NT2/D1 (cell line): ENCODE measurements at regions not wholly inside any gene's neighbourhood (a gene's known extent, or its start where the extent isn't known, plus 50 kb on each side); places are given as distances from the start of the nearest gene placed in this dataset.

Source experiments
- DNase-seq: peaks from one replicate; pipeline ENCODE4 v3.0.0-alpha.2; 2011; ENCODE audit warnings: low read depth, low spot score
- H3K27me3 ChIP-seq: 2 replicates; pipeline ENCODE4 v1.6.0; 2011; ENCODE audit warnings: mild to moderate bottlenecking; ENCODE audit not compliant: insufficient read length, insufficient read depth
- H3K36me3 ChIP-seq: 2 replicates; pipeline ENCODE4 v1.6.1; 2011; ENCODE audit warnings: mild to moderate bottlenecking, low read length, mixed read lengths; ENCODE audit not compliant: insufficient read depth, insufficient read length
- H3K4me1 ChIP-seq: 2 replicates; pipeline ENCODE4 v1.5.1; 2011; ENCODE audit not compliant: insufficient read depth, insufficient read length
- H3K4me3 ChIP-seq: 2 replicates; pipeline ENCODE4 v1.5.1; 2011; ENCODE audit warnings: low read depth; ENCODE audit not compliant: insufficient read length
- H3K9ac ChIP-seq: 2 replicates; pipeline ENCODE4 v1.6.0; 2011; ENCODE audit warnings: low read depth; ENCODE audit not compliant: insufficient read length
- H3K9me3 ChIP-seq: 2 replicates; pipeline ENCODE4 v1.5.1; 2011; ENCODE audit warnings: mild to moderate bottlenecking, low read length; ENCODE audit not compliant: insufficient read depth
- SUZ12 ChIP-seq: IDR thresholded peaks from 2 replicates; pipeline ENCODE4 v1.6.1; 2011; ENCODE audit not compliant: insufficient read length, insufficient read depth; ENCODE audit errors: extremely low read depth
- YY1 ChIP-seq: IDR thresholded peaks from 2 replicates; pipeline ENCODE4 v1.6.1; 2011; ENCODE audit not compliant: insufficient read length, insufficient read depth
- ZNF274 ChIP-seq: IDR thresholded peaks from 2 replicates; pipeline ENCODE4 v1.6.1; 2011; ENCODE audit warnings: mild to moderate bottlenecking, low read depth, low read length

GRCh38 chr13:84870190-84870589 lies 929.0 kb downstream of the SLITRK6 start:
- TF ChIP-seq SUZ12: no peak
- no peak for DNase-seq
- H3K4me1 ChIP-seq: no peaks in the 10 kb centered on the region

GRCh38 chr13:84867246-84867645 lies 932.0 kb downstream of the SLITRK6 start:
- no peaks in the 10 kb centered on the region for H3K36me3 ChIP-seq
- no peaks in the 10 kb centered on the region for H3K4me1 ChIP-seq
- no peaks in the 10 kb centered on the region for H3K9me3 ChIP-seq
- no peaks in the 10 kb centered on the region for H3K27me3 ChIP-seq
- H3K4me3 ChIP-seq: no peak overlapping the region
- DNase-seq: no peak
- TF ChIP-seq SUZ12 (no peak), YY1 (no peak), ZNF274 (no peak)
- H3K9ac ChIP-seq: no peak overlapping the region

More at GRCh38 chr13:84870190-84870589, 929.0 kb downstream of the SLITRK6 start:
- Histone ChIP-seq H3K9me3 (no peaks in the 10 kb centered on the region), H3K4me3 (no peak overlapping the region), H3K27me3 (no peaks in the 10 kb centered on the region), H3K36me3 (no peaks in the 10 kb centered on the region), H3K9ac (no peak overlapping the region)

- Histone ChIP-seq H3K36me3 (no peaks in the 10 kb centered on the region), H3K27me3 (no peaks in the 10 kb centered on the region), H3K4me3 (no peak overlapping the region), H3K9me3 (no peaks in the 10 kb centered on the region), H3K9ac (no peak overlapping the region), H3K4me1 (no peaks in the 10 kb centered on the region)
- TF ChIP-seq SUZ12 (no peak), YY1 (no peak), ZNF274 (no peak)
- no peak for DNase-seq
Measured at GRCh38 chr13:84865783-84866221, 933.4 kb downstream of the SLITRK6 start.

- TF ChIP-seq YY1: no peak
- no peak for TF ChIP-seq ZNF274
- no peak for TF ChIP-seq SUZ12
- DNase-seq: no peak
- no peaks in the 10 kb centered on the region for H3K27me3 ChIP-seq
Measured at GRCh38 chr13:84864341-84864740, 934.9 kb downstream of the SLITRK6 start.

GRCh38 chr13:84847107-84847506 lies 952.1 kb downstream of the SLITRK6 start:
- Histone ChIP-seq H3K9me3 (no peaks in the 10 kb centered on the region), H3K4me3 (no peak overlapping the region), H3K9ac (no peak overlapping the region), H3K36me3 (no peaks in the 10 kb centered on the region), H3K27me3 (no peaks in the 10 kb centered on the region), H3K4me1 (no peaks in the 10 kb centered on the region)
- DNase-seq: no peak
- TF ChIP-seq ZNF274 (no peak), SUZ12 (no peak), YY1 (no peak)

More at GRCh38 chr13:84864341-84864740, 934.9 kb downstream of the SLITRK6 start:
- H3K9me3 ChIP-seq: no peaks in the 10 kb centered on the region
- no peaks in the 10 kb centered on the region for H3K36me3 ChIP-seq
- no peak overlapping the region for H3K4me3 ChIP-seq
- no peaks in the 10 kb centered on the region for H3K4me1 ChIP-seq
- no peak overlapping the region for H3K9ac ChIP-seq

- Histone ChIP-seq H3K27me3 (no peaks in the 10 kb centered on the region), H3K9ac (no peak overlapping the region), H3K36me3 (no peaks in the 10 kb centered on the region), H3K4me1 (no peaks in the 10 kb centered on the region), H3K9me3 (no peaks in the 10 kb centered on the region), H3K4me3 (no peak overlapping the region)
- TF ChIP-seq SUZ12: no peak
- no peak for TF ChIP-seq YY1
- no peak for TF ChIP-seq ZNF274
- no peak for DNase-seq
Measured at GRCh38 chr13:84845907-84846619, 953.2 kb downstream of the SLITRK6 start.

- no peaks in the 10 kb centered on the region for H3K4me1 ChIP-seq
- no peak overlapping the region for H3K9ac ChIP-seq
- no peak overlapping the region for H3K4me3 ChIP-seq
- DNase-seq: peak; percentile 15
- no peaks in the 10 kb centered on the region for H3K27me3 ChIP-seq
- H3K9me3 ChIP-seq: no peaks in the 10 kb centered on the region
- TF ChIP-seq SUZ12 (no peak), ZNF274 (no peak), YY1 (no peak)
- no peaks in the 10 kb centered on the region for H3K36me3 ChIP-seq
Measured at GRCh38 chr13:84844473-84844872, 954.7 kb downstream of the SLITRK6 start.
